ENCODE measurements at regions not wholly inside any gene's neighbourhood (a gene's known extent, or its start where the extent isn't known, plus 50 kb on each side); places are given as distances from the start of the nearest gene placed in this dataset.

DNA sequence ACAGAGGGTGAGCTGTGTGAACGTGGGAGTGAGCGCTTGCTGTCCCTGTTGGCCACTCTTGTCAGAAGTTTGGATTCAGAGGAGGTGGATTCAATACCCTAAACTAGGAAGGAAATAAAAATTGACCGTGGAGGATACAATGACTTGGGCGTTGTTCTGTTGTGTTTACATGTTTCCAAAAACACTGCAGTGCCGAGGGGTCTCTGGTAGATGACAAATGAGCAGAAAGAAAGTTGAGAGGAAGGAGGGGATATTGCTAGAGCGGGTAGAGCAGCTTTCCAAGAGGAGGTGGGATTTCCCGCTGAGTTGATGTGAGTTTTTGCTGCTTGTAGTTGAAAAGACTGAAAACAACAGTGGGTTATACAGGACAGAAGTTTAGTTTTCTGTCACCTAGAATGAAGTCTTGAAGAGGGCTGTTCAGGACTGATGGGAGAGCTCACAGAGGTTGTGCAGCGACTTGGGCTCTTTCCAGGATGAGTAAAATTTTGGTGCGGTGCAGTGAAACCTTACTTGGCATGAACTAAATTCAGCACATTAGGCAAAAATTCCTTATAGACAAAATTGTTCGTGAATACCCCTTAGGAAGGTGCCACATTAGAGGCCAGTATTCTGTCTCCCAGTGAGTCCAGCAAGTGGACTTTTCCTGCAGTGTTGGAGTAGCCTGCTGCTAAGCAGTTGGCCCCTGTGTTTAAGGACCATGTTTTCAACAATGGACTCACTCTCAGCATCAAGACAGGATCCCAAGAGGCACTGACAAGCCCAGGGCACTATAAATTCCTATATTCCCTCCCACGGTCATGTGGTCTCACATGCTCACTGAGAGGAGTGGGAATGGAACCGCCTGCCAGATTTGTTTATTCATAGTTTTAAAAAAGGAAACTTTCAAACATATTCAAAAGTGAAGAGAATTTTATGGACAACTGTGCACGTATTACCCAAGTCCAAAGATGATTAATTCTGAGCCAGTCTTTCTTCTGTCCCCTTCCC, 435.0 kb upstream of the C2CD4B start:
- H3K4me3 ChIP-seq (ENCODE audit: low read depth, low read length) = no peak overlapping the region

GRCh38 chr15:62601777-62602545, 436.9 kb upstream of the C2CD4B start:
- H3K4me3 ChIP-seq (ENCODE audit: low read depth, low read length) = no peak overlapping the region

- H3K4me3 ChIP-seq (ENCODE audit: low read depth, low read length) = no peak overlapping the region
Observed at GRCh38 chr15:62603742-62604141, 438.7 kb upstream of the C2CD4B start.

- H3K4me3 ChIP-seq (ENCODE audit: low read depth, low read length) = no peak overlapping the region
Observed at GRCh38 chr15:62605282-62605681, 437.3 kb upstream of the TPM1 start.

GRCh38 chr15:62606376-62607113, 436.0 kb upstream of the TPM1 start:
- H3K4me3 ChIP-seq (ENCODE audit: low read depth, low read length) = no peak overlapping the region

- no peak overlapping the region for H3K4me3 ChIP-seq (ENCODE audit: low read depth, low read length)
Observed at GRCh38 chr15:62607114-62607462, 435.5 kb upstream of the TPM1 start.

GRCh38 chr15:62607643-62608042, 434.9 kb upstream of the TPM1 start:
- no peak overlapping the region for H3K4me3 ChIP-seq (ENCODE audit: low read depth, low read length)

- no peak overlapping the region for H3K4me3 ChIP-seq (ENCODE audit: low read depth, low read length)
Observed at GRCh38 chr15:62608369-62608768, 434.2 kb upstream of the TPM1 start.

GRCh38 chr15:62610265-62610869, 432.2 kb upstream of the TPM1 start:
- H3K4me3 ChIP-seq (ENCODE audit: low read depth, low read length) = no peak overlapping the region

DNA sequence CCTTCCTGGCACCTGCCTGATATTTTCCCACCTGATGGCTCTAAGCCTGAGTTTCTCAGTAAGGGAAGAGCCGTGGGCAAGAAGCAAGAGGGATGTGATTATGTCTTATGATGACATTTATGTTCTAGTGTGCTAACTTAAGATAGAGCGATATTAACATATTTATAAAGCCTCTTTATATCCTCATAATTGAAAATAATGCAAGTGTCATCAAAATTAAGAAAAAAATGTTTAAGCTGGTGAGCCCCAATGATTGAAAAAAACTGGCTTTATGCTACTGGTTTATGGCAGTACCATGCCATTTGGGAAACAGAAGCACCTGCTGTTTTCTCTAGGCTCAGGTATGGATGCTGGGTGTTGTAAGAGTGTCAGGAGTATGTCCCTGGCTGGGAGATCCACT, 431.5 kb upstream of the TPM1 start:
- no peak overlapping the region for H3K4me3 ChIP-seq (ENCODE audit: low read depth, low read length)

GRCh38 chr15:62612183-62612733, 430.3 kb upstream of the TPM1 start:
- H3K4me3 ChIP-seq (ENCODE audit: low read depth, low read length) = no peak overlapping the region

DNA sequence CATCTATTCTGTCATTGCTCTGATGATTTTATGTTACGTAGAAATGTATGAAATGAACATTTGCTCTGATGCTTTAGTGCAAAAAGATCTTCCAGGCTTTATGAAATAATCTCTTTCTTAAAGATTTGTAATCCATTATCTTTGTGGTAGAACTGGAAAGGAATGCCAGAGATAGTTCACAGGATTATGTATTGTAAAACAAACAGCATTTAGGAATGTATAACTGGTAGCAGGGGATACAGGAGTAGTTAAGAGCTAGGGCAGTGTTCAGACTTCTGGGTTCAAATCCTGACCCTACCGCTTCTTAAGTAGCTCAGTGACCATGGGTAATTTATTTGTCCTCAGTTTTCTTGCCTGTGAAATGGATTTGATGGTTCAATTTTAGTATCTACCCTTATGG, 429.8 kb upstream of the TPM1 start:
- no peak overlapping the region for H3K4me3 ChIP-seq (ENCODE audit: low read depth, low read length)

DNA sequence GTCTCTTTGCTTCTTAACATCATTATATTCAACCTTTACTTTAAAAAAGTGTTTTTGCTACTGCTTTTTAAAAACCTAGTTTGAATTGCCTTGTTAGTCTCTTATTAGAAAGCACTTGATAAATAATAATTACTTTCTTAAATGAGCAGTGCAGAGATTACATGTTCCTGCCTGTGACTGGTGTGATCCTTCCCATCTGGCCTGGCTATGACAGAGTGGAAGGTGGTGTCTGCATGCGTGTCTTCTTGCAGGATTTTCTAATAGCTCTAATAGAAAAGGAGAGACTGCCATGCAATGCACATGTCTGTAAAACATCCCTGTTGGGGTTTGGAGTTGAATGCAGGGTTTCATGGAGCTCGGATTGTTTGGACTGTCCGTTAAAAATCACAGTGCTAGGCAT, 425.8 kb upstream of the TPM1 start:
- no peak overlapping the region for H3K4me3 ChIP-seq (ENCODE audit: low read depth, low read length)

GRCh38 chr15:62617741-62618140, 424.8 kb upstream of the TPM1 start:
- H3K4me3 ChIP-seq (ENCODE audit: low read depth, low read length) = no peak overlapping the region

- no peak overlapping the region for H3K4me3 ChIP-seq (ENCODE audit: low read depth, low read length)
Observed at GRCh38 chr15:62618432-62618831, 424.1 kb upstream of the TPM1 start.

DNA sequence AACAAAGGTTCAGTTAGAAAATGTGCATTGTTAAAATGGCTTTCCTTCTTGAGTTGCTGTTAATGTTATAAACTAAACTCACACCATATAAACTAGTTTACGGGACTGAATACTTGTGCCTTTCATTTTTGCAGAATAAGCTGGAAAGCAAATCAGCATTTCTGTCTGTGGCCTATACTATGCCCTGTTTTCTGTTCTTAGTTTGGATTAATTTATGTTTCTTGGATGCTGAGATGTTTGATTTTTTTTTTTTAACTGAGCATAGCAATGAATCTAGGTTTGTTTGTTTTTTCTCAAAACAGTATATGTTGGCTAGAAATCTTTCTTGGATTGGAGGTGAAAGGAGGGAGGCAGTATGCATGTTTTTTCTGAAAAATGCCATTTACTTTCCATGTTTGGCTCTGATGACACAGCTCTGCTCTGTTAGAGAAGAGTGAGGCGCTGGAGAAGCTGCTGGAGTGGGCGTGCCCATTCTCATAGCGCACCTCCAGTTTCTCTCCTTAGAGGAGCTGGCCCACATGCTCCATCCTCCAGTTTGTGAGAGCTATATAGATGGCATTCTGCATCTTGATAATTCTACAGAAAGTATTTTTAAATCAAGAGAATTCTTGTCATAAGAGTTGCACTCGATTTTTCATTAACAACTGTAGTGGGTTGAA, 423.6 kb upstream of the TPM1 start:
- H3K4me3 ChIP-seq (ENCODE audit: low read depth, low read length) = no peak overlapping the region

- H3K4me3 ChIP-seq (ENCODE audit: low read depth, low read length) = no peak overlapping the region
Observed at GRCh38 chr15:62619526-62619925, 423.0 kb upstream of the TPM1 start.

- H3K4me3 ChIP-seq (ENCODE audit: low read depth, low read length) = no peak overlapping the region
Observed at GRCh38 chr15:62622775-62623174, 419.8 kb upstream of the TPM1 start.

GRCh38 chr15:62624547-62625378, 417.8 kb upstream of the TPM1 start:
- no peak overlapping the region for H3K4me3 ChIP-seq (ENCODE audit: low read depth, low read length)
